Keratinocyte (primary cell): ENCODE measurements at regions not wholly inside any gene's neighbourhood (a gene's known extent, or its start where the extent isn't known, plus 50 kb on each side); places are given as distances from the start of the nearest gene placed in this dataset.

Experiments used
- DNase-seq: peaks from one replicate; pipeline ENCODE4 v3.0.0-alpha.2; 2011; ENCODE audit warnings: low read depth, missing footprints, low spot score
- FAIRE-seq: peaks from 2 replicates; lab custom pipeline; 2011; peaks lifted over from hg19 to GRCh38; lab: Jason Lieb, UNC
- H2AFZ ChIP-seq: 2 replicates; pipeline ENCODE4 v1.6.0; 2012; ENCODE audit warnings: low read length, control low read depth, inconsistent platforms; ENCODE audit not compliant: control insufficient read depth
- H3K27ac ChIP-seq: 2 replicates; pipeline ENCODE4 v1.5.1; 2011; ENCODE audit warnings: low read length; ENCODE audit not compliant: control insufficient read depth, insufficient read depth
- H3K27me3 ChIP-seq: 3 replicates; pipeline ENCODE4 v1.6.0; 2011; ENCODE audit warnings: low read length; ENCODE audit not compliant: control insufficient read depth, insufficient read depth; ENCODE audit errors: extremely low read depth
- H3K36me3 ChIP-seq, 2 experiments: 2 replicates in 1 of 2; 3 replicates in 1 of 2; pipeline ENCODE4 v1.5.1; 2011; ENCODE audit warnings: low read length in 2 of 2, mild to moderate bottlenecking in 1 of 2; ENCODE audit not compliant: control insufficient read depth in 2 of 2, insufficient read depth in 2 of 2; ENCODE audit errors: extremely low read depth in 1 of 2
- H3K4me1 ChIP-seq: 3 replicates; pipeline ENCODE4 v1.5.1; 2011; ENCODE audit warnings: low read length; ENCODE audit not compliant: control insufficient read depth, insufficient read depth; ENCODE audit errors: extremely low read depth
- H3K4me2 ChIP-seq: 3 replicates; pipeline ENCODE4 v1.6.0; 2011; ENCODE audit warnings: low read depth, low read length; ENCODE audit not compliant: control insufficient read depth, insufficient read depth; ENCODE audit errors: extremely low read depth
- H3K4me3 ChIP-seq, 3 experiments: fragments of 200-600 bp in 1 of 3; sonication (generic) in 1 of 3; 2 replicates in 2 of 3; 3 replicates in 1 of 3; pipeline ENCODE4 v1.5.1; 2011 to 2016; ENCODE audit warnings: low read length in 3 of 3, mild to moderate bottlenecking in 3 of 3, control low read depth in 2 of 3, inconsistent platforms in 1 of 3, low read depth in 1 of 3, mixed read lengths in 1 of 3, mixed run types in 1 of 3, moderate library complexity in 1 of 3; ENCODE audit not compliant: control insufficient read depth in 2 of 3, insufficient read depth in 2 of 3; ENCODE audit errors: extremely low read depth in 1 of 3
- H3K79me2 ChIP-seq: 2 replicates; pipeline ENCODE4 v1.6.0; 2012; ENCODE audit warnings: low read length; ENCODE audit not compliant: control insufficient read depth, insufficient read depth
- H3K9ac ChIP-seq: 3 replicates; pipeline ENCODE4 v1.6.0; 2011; ENCODE audit warnings: low read length; ENCODE audit not compliant: control insufficient read depth, insufficient read depth; ENCODE audit errors: extremely low read depth
- H3K9me1 ChIP-seq: 3 replicates; pipeline ENCODE4 v1.6.0; 2011; ENCODE audit warnings: low read length; ENCODE audit not compliant: control insufficient read depth, insufficient read depth; ENCODE audit errors: extremely low read depth
- H3K9me3 ChIP-seq: 2 replicates; pipeline ENCODE4 v1.5.1; 2012; ENCODE audit warnings: low read depth, low read length; ENCODE audit not compliant: control insufficient read depth
- H4K20me1 ChIP-seq: 3 replicates; pipeline ENCODE4 v1.6.0; 2011; ENCODE audit warnings: low read length; ENCODE audit not compliant: control insufficient read depth, insufficient read depth; ENCODE audit errors: extremely low read depth
- EZH2 ChIP-seq: IDR thresholded peaks from one replicate; pipeline ENCODE4 v1.6.1; 2012; ENCODE audit warnings: inconsistent platforms, mild to moderate bottlenecking, low read length, moderate library complexity
- dilution Hi-C: fragments of 300-500 bp; cut with MboI; formaldehyde crosslinking; loops from one replicate; pipeline ENCODE4 v1.7.0; 2020; ENCODE audit warnings: low sequenced_read_pairs; ENCODE audit not compliant: extremely low pct_ligation_motif_present
- TF ChIP-seq, protein P1 (sequence below), 3 experiments: IDR thresholded peaks in 1 of 3; conservative IDR thresholded peaks in 1 of 3; optimal IDR thresholded peaks in 1 of 3; 2 replicates in 2 of 3; 3 replicates in 1 of 3; pipeline versions ENCODE3 to v1.5.1; 2011; ENCODE audit warnings: low read length in 3 of 3, mild to moderate bottlenecking in 3 of 3, moderate library complexity in 2 of 3, control low read depth in 1 of 3, inconsistent platforms in 1 of 3; ENCODE audit not compliant: insufficient read depth in 2 of 3; ENCODE audit errors: extremely low read depth in 1 of 3

- dilution Hi-C loops = no loop called here
- H3K4me3 ChIP-seq = no peak overlapping the region
- no peaks in the 10 kb centered on the region for H4K20me1 ChIP-seq
- FAIRE-seq = no peak
- H2AFZ ChIP-seq = no peak overlapping the region
- H3K9me1 ChIP-seq = no peaks in the 10 kb centered on the region
- no peak overlapping the region for H3K4me2 ChIP-seq
- H3K9ac ChIP-seq = no peak overlapping the region
- TF ChIP-seq EZH2 = no peak
- TF ChIP-seq, protein P1, sequence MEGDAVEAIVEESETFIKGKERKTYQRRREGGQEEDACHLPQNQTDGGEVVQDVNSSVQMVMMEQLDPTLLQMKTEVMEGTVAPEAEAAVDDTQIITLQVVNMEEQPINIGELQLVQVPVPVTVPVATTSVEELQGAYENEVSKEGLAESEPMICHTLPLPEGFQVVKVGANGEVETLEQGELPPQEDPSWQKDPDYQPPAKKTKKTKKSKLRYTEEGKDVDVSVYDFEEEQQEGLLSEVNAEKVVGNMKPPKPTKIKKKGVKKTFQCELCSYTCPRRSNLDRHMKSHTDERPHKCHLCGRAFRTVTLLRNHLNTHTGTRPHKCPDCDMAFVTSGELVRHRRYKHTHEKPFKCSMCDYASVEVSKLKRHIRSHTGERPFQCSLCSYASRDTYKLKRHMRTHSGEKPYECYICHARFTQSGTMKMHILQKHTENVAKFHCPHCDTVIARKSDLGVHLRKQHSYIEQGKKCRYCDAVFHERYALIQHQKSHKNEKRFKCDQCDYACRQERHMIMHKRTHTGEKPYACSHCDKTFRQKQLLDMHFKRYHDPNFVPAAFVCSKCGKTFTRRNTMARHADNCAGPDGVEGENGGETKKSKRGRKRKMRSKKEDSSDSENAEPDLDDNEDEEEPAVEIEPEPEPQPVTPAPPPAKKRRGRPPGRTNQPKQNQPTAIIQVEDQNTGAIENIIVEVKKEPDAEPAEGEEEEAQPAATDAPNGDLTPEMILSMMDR (optimal IDR thresholded peaks at IDR 0.05 in 1 of 3, IDR thresholded peaks at IDR 0.05 in 1 of 3, conservative IDR thresholded peaks at IDR 0.05 in 1 of 3; ENCODE audit: extremely low read depth in 1 of 3, insufficient read depth in 2 of 3, low read length in 3 of 3) = no peak
- no peaks in the 10 kb centered on the region for H3K27me3 ChIP-seq
- no peaks in the 10 kb centered on the region for H3K36me3 ChIP-seq
- DNase-seq = no peak
- no peaks in the 10 kb centered on the region for H3K79me2 ChIP-seq
- no peaks in the 10 kb centered on the region for H3K4me1 ChIP-seq
- H3K9me3 ChIP-seq = no peaks in the 10 kb centered on the region
- no peak overlapping the region for H3K27ac ChIP-seq
These were observed 280.3 kb downstream of the POU4F1 start for GRCh38 chr13:78323040-78323439.

GRCh38 chr13:78319101-78319627 lies 284.2 kb downstream of the POU4F1 start:
- DNase-seq (no peak), FAIRE-seq (no peak)
- Histone ChIP-seq H3K9me1 (no peaks in the 10 kb centered on the region), H2AFZ (no peak overlapping the region), H3K4me3 (no peak overlapping the region), H3K4me2 (no peak overlapping the region), H3K79me2 (no peaks in the 10 kb centered on the region), H3K9me3 (no peaks in the 10 kb centered on the region), H3K27me3 (no peaks in the 10 kb centered on the region), H3K27ac (no peak overlapping the region), H3K36me3 (no peaks in the 10 kb centered on the region), H3K9ac (no peak overlapping the region), H3K4me1 (no peaks in the 10 kb centered on the region), H4K20me1 (no peaks in the 10 kb centered on the region)
- dilution Hi-C loops = no loop called here
- no peak for TF ChIP-seq EZH2
- TF ChIP-seq, protein P1 (optimal IDR thresholded peaks at IDR 0.05 in 1 of 3, IDR thresholded peaks at IDR 0.05 in 1 of 3, conservative IDR thresholded peaks at IDR 0.05 in 1 of 3; ENCODE audit: extremely low read depth in 1 of 3, insufficient read depth in 2 of 3, low read length in 3 of 3) = no peak
